ENCODE measurements at regions not wholly inside any gene's neighbourhood (a gene's known extent, or its start where the extent isn't known, plus 50 kb on each side); places are given as distances from the start of the nearest gene placed in this dataset.

DNA sequence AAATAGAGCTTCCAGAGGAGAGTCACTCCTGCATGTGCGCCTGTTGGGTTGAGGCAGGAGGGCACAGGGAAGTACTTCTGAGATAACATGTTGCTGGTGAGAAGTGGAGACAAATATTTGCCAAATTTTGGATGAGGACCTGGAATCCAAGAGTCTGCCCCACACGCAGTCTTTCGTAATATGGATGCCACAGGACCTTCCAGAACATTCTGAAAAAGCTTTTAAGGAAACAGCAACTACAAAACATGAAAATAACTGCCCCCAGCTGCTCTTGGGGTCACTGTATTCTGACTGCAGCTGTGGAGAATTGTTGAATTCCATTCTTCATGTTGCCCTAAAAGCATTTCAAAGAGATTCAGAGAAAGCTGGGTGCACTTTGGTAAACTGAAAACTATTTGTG, 227.5 kb downstream of the C1D start:
- ChIA-PET CTCF (interaction anchor here (1.0 to 1.3 kb wide), 2 partner anchors 12 to 102 kb away, joined by 3 read pairs; no protein-coding TSS in a partner anchor), POLR2A (no interaction called here), SMC1A (ENCODE audit: uncharacterized antibody, unreplicated experiment) (no interaction called here), RAD21 (ENCODE audit: unreplicated experiment) (no interaction called here)
- no peak for ATAC-seq
- no peak overlapping the region for H3K9ac ChIP-seq (ENCODE audit: control insufficient read depth, insufficient read depth, low read length)
- H3K36me3 ChIP-seq (ENCODE audit: control insufficient read depth in 2 of 2, insufficient read depth in 2 of 2, low read length in 1 of 2), result no peaks in the 10 kb centered on the region
- DNase-seq (ENCODE audit: low read depth, low spot score), result no peak
- no peaks in the 10 kb centered on the region for H3K4me1 ChIP-seq (ENCODE audit: control insufficient read depth, insufficient read depth, low read length)
- TF ChIP-seq, protein P1, sequence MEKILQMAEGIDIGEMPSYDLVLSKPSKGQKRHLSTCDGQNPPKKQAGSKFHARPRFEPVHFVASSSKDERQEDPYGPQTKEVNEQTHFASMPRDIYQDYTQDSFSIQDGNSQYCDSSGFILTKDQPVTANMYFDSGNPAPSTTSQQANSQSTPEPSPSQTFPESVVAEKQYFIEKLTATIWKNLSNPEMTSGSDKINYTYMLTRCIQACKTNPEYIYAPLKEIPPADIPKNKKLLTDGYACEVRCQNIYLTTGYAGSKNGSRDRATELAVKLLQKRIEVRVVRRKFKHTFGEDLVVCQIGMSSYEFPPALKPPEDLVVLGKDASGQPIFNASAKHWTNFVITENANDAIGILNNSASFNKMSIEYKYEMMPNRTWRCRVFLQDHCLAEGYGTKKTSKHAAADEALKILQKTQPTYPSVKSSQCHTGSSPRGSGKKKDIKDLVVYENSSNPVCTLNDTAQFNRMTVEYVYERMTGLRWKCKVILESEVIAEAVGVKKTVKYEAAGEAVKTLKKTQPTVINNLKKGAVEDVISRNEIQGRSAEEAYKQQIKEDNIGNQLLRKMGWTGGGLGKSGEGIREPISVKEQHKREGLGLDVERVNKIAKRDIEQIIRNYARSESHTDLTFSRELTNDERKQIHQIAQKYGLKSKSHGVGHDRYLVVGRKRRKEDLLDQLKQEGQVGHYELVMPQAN (conservative IDR thresholded peaks at IDR 0.05), result no peak
- TF ChIP-seq CEBPZ (IDR thresholded peaks at IDR 0.05; ENCODE audit: low read depth, low read length) (no peak), SUZ12 (IDR thresholded peaks at IDR 0.05; ENCODE audit: unreplicated experiment) (no peak), NFYB (IDR thresholded peaks at IDR 0.05; ENCODE audit: insufficient read depth, low read depth, low read length) (no peak), NR2C1 (IDR thresholded peaks at IDR 0.05) (no peak), POLR2AphosphoS5 (IDR thresholded peaks at IDR 0.05; ENCODE audit: low read length) (no peak), CTCF (IDR thresholded peaks at IDR 0.05 in 2 of 3, conservative IDR thresholded peaks at IDR 0.05 in 1 of 3; ENCODE audit: control insufficient read depth in 2 of 3, extremely low read depth in 1 of 3, insufficient read depth in 1 of 3, low read depth in 3 of 3, low read length in 3 of 3) (no peak), POU2F2 (IDR thresholded peaks at IDR 0.05; ENCODE audit: borderline replicate concordance, low read depth, low read length) (no peak), ETV6 (conservative IDR thresholded peaks at IDR 0.05 in 1 of 2, IDR thresholded peaks at IDR 0.05 in 1 of 2; ENCODE audit: borderline replicate concordance in 1 of 2, low read depth in 1 of 2) (no peak), MEF2A (IDR thresholded peaks at IDR 0.05; ENCODE audit: insufficient read depth, low read depth, low read length) (no peak)
- TF ChIP-seq, protein P2, sequence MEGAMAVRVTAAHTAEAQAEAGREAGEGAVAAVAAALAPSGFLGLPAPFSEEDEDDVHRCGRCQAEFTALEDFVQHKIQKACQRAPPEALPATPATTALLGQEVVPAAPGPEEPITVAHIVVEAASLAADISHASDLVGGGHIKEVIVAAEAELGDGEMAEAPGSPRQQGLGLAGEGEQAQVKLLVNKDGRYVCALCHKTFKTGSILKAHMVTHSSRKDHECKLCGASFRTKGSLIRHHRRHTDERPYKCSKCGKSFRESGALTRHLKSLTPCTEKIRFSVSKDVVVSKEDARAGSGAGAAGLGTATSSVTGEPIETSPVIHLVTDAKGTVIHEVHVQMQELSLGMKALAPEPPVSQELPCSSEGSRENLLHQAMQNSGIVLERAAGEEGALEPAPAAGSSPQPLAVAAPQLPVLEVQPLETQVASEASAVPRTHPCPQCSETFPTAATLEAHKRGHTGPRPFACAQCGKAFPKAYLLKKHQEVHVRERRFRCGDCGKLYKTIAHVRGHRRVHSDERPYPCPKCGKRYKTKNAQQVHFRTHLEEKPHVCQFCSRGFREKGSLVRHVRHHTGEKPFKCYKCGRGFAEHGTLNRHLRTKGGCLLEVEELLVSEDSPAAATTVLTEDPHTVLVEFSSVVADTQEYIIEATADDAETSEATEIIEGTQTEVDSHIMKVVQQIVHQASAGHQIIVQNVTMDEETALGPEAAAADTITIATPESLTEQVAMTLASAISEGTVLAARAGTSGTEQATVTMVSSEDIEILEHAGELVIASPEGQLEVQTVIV (IDR thresholded peaks at IDR 0.05; ENCODE audit: borderline replicate concordance, partially characterized antibody), result no peak
- no peak overlapping the region for H3K27ac ChIP-seq (ENCODE audit: control insufficient read depth, insufficient read depth)
- no peak overlapping the region for H3K4me3 ChIP-seq
- no peaks in the 10 kb centered on the region for H3K79me2 ChIP-seq (ENCODE audit: control insufficient read depth, insufficient read depth, low read length)
- no peak overlapping the region for H3K4me2 ChIP-seq (ENCODE audit: control insufficient read depth, insufficient read depth)
- no peaks in the 10 kb centered on the region for H3K9me3 ChIP-seq (replicated peaks; ENCODE audit: control insufficient read depth, insufficient read depth, low read length)
- no peak for FAIRE-seq
- 17% methylated on average over 3 of the region's 3 CpGs for WGBS (ENCODE audit: insufficient coverage, insufficient replicate concordance, low lambda C conversion rate, missing lambda C conversion rate)
- no peaks in the 10 kb centered on the region for H4K20me1 ChIP-seq (ENCODE audit: control insufficient read depth, insufficient read depth)
- in situ Hi-C loops (cut with MboI) (loop anchor here (25.0 kb wide), 1 partner anchor 1398 kb away; the partner anchor contains the start of gene MEIS1), intact Hi-C loops (cut with micrococcal nuclease; ENCODE audit: unreplicated experiment) (no loop called here)
- BruUV-seq (replicated peaks), result no TSS peak
- H3K27me3 ChIP-seq (replicated peaks in 1 of 2; ENCODE audit: control insufficient read depth in 2 of 2, insufficient read depth in 2 of 2, low read length in 1 of 2), result no peaks in the 10 kb centered on the region
- no peak overlapping the region for H2AFZ ChIP-seq (ENCODE audit: control insufficient read depth, low read depth, low read length)

Measured in GM12878 (cell line).